SK-N-SH (cell line): ENCODE measurements at regions not wholly inside any gene's neighbourhood (a gene's known extent, or its start where the extent isn't known, plus 50 kb on each side); places are given as distances from the start of the nearest gene placed in this dataset.
"Not testable (repeated sequence)": the region's sequence is repeated elsewhere in the genome, so short reads cannot be mapped to it uniquely, and the experiment has no call there.

ENCODE experiments used
- EP300 ChIP-seq, 2 experiments: IDR thresholded peaks; 2 replicates each; pipeline versions ENCODE4 v1.4.0 to v1.6.1; 2012; ENCODE audit warnings: borderline replicate concordance in 1 of 2, low read depth in 1 of 2, low read length in 1 of 2
- JUND ChIP-seq: IDR thresholded peaks from 2 replicates; pipeline ENCODE4 v1.4.0; 2012
- MEF2A ChIP-seq: IDR thresholded peaks from 2 replicates; pipeline ENCODE4 v1.4.0; 2012; ENCODE audit warnings: low read depth, borderline replicate concordance
- TF ChIP-seq, protein P1 (sequence below): fragments of 200-600 bp; sonication (generic); IDR thresholded peaks from 2 replicates; pipeline ENCODE4 v1.6.1; 2017; ENCODE audit warnings: antibody characterized with exemption, mild to moderate bottlenecking, moderate library complexity

DNA sequence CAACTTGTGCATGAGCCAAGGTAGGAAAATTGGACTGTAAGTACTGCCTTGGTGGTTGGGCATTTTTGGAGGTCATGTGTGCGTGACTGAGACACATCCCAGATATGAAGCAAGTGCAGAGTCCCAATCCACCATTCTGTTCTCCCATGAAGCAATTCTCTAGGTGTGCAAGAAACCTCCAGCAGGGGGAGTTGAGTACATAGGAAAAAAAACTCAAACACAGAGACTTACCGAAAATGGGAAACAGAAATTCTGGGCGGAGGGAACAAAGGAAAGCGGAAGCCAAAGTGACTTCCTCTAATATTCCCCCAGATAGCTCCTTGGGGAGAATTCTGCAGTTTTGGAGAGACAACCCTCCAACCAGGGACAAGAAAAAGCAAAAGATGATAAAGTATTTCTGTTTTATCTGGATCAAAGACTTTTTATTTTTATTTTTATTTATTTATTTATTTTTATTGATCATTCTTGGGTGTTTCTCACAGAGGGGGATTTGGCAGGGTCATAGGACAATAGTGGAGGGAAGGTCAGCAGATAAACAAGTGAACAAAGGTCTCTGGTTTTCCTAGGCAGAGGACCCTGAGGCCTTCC lies 76.9 kb downstream of the APOBEC1 start:
- TF ChIP-seq, protein P1, sequence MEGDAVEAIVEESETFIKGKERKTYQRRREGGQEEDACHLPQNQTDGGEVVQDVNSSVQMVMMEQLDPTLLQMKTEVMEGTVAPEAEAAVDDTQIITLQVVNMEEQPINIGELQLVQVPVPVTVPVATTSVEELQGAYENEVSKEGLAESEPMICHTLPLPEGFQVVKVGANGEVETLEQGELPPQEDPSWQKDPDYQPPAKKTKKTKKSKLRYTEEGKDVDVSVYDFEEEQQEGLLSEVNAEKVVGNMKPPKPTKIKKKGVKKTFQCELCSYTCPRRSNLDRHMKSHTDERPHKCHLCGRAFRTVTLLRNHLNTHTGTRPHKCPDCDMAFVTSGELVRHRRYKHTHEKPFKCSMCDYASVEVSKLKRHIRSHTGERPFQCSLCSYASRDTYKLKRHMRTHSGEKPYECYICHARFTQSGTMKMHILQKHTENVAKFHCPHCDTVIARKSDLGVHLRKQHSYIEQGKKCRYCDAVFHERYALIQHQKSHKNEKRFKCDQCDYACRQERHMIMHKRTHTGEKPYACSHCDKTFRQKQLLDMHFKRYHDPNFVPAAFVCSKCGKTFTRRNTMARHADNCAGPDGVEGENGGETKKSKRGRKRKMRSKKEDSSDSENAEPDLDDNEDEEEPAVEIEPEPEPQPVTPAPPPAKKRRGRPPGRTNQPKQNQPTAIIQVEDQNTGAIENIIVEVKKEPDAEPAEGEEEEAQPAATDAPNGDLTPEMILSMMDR, result peak; percentile 65
- not testable (repeated sequence) for TF ChIP-seq EP300 (IDR thresholded peaks at IDR 0.05; ENCODE audit: borderline replicate concordance in 1 of 2, low read depth in 1 of 2, low read length in 1 of 2); MEF2A; JUND
